Skeletal muscle cell (primary cell): ENCODE measurements at regions not wholly inside any gene's neighbourhood (a gene's known extent, or its start where the extent isn't known, plus 50 kb on each side); places are given as distances from the start of the nearest gene placed in this dataset.

Experiments used
- DNase-seq: peaks from one replicate; pipeline ENCODE4 v3.0.0-alpha.2; 2010; ENCODE audit warnings: low read depth
- H3K4me3 ChIP-seq: 2 replicates; pipeline ENCODE4 v1.5.1; 2011; ENCODE audit warnings: low read depth, mild to moderate bottlenecking, control low read depth, low read length, moderate library complexity

GRCh38 chr1:195618287-195618686 lies 990.0 kb downstream of the KCNT2 start:
- H3K4me3 ChIP-seq, result no peak overlapping the region
- DNase-seq, result no peak

- no peak overlapping the region for H3K4me3 ChIP-seq
- no peak for DNase-seq
Measured at GRCh38 chr1:195617106-195617505, 991.1 kb downstream of the KCNT2 start.

GRCh38 chr1:195608883-195609282 lies 999.4 kb downstream of the KCNT2 start:
- no peak for DNase-seq
- no peak overlapping the region for H3K4me3 ChIP-seq

GRCh38 chr1:195606483-195606882 lies 1001.8 kb downstream of the KCNT2 start:
- no peak overlapping the region for H3K4me3 ChIP-seq
- DNase-seq, result no peak

GRCh38 chr1:195604287-195604686 lies 1004.0 kb downstream of the KCNT2 start:
- no peak overlapping the region for H3K4me3 ChIP-seq
- peak; percentile 64 for DNase-seq

- no peak overlapping the region for H3K4me3 ChIP-seq
- DNase-seq, result no peak
Measured at GRCh38 chr1:195597891-195598290, 1010.3 kb downstream of the KCNT2 start.

- H3K4me3 ChIP-seq, result no peak overlapping the region
- DNase-seq, result no peak
Measured at GRCh38 chr1:195594773-195595172, 1013.5 kb downstream of the KCNT2 start.

GRCh38 chr1:195594322-195594721 lies 1013.9 kb downstream of the KCNT2 start:
- DNase-seq, result no peak
- no peak overlapping the region for H3K4me3 ChIP-seq

- H3K4me3 ChIP-seq, result no peak overlapping the region
- peak; percentile 69 for DNase-seq
Measured at GRCh38 chr1:195591917-195592672, 1016.1 kb downstream of the KCNT2 start.

- DNase-seq, result no peak
- H3K4me3 ChIP-seq, result no peak overlapping the region
Measured at GRCh38 chr1:195590649-195591048, 1017.6 kb downstream of the KCNT2 start.

- DNase-seq, result no peak
- H3K4me3 ChIP-seq, result no peak overlapping the region
Measured at GRCh38 chr1:195584870-195585624, 1023.2 kb downstream of the KCNT2 start.

- DNase-seq, result no peak
- H3K4me3 ChIP-seq, result no peak overlapping the region
Measured at GRCh38 chr1:195580988-195581387, 1027.3 kb downstream of the KCNT2 start.

- DNase-seq, result no peak
- H3K4me3 ChIP-seq, result no peak overlapping the region
Measured at GRCh38 chr1:195577748-195578147, 1030.5 kb downstream of the KCNT2 start.

GRCh38 chr1:195576641-195577040 lies 1031.6 kb downstream of the KCNT2 start:
- no peak for DNase-seq
- no peak overlapping the region for H3K4me3 ChIP-seq

- no peak for DNase-seq
- no peak overlapping the region for H3K4me3 ChIP-seq
Measured at GRCh38 chr1:195574511-195574910, 1033.7 kb downstream of the KCNT2 start.

GRCh38 chr1:195569934-195570333 lies 1038.3 kb downstream of the KCNT2 start:
- no peak overlapping the region for H3K4me3 ChIP-seq
- no peak for DNase-seq

- H3K4me3 ChIP-seq, result no peak overlapping the region
- no peak for DNase-seq
Measured at GRCh38 chr1:195568389-195568788, 1039.9 kb downstream of the KCNT2 start.

- no peak overlapping the region for H3K4me3 ChIP-seq
- no peak for DNase-seq
Measured at GRCh38 chr1:195562074-195562473, 1046.2 kb downstream of the KCNT2 start.

- DNase-seq, result no peak
- no peak overlapping the region for H3K4me3 ChIP-seq
Measured at GRCh38 chr1:195550071-195550862, 1058.0 kb downstream of the KCNT2 start.

- no peak overlapping the region for H3K4me3 ChIP-seq
- peak; percentile 25 for DNase-seq
Measured at GRCh38 chr1:195530961-195531360, 1077.3 kb downstream of the KCNT2 start.
